Body of pancreas (tissue), 4 donors: ENCODE measurements at regions not wholly inside any gene's neighbourhood (a gene's known extent, or its start where the extent isn't known, plus 50 kb on each side); places are given as distances from the start of the nearest gene placed in this dataset.

Source experiments
- ATAC-seq: fragments of 150-250 bp; one replicate; pipeline ENCODE4 v1.9.1; 2016
- DNase-seq, 4 donors: peaks; one replicate each; pipeline ENCODE4 v3.0.0-alpha.2; 2019
- H3K27ac ChIP-seq, 4 donors: fragments of 200-600 bp; sonication (generic); 1 replicate in 3 of 4; 2 replicates in 1 of 4; pipeline versions ENCODE4 v1.5.1 to v1.6.1; 2016 to 2019; ENCODE audit warnings: mild to moderate bottlenecking in 1 of 4, mixed read lengths in 1 of 4, moderate library complexity in 1 of 4
- H3K27me3 ChIP-seq, 2 donors: fragments of 200-600 bp; sonication (generic); one replicate each; pipeline ENCODE4 v1.6.0; 2016; ENCODE audit warnings: mild to moderate bottlenecking in 1 of 2
- H3K36me3 ChIP-seq, 2 donors: fragments of 200-600 bp; sonication (generic); replicated peaks in 1 of 2; 2 replicates each; pipeline ENCODE4 v1.5.1; 2016; ENCODE audit warnings: low read depth in 2 of 2; ENCODE audit not compliant: insufficient read depth in 1 of 2
- H3K4me1 ChIP-seq: fragments of 200-600 bp; sonication (generic); one replicate; pipeline ENCODE4 v1.6.0; 2016
- H3K4me3 ChIP-seq, 2 donors: fragments of 200-600 bp; sonication (generic); 1 replicate in 1 of 2; 2 replicates in 1 of 2; pipeline ENCODE4 v1.5.1; 2016 to 2019
- H3K9me3 ChIP-seq, 3 donors: fragments of 200-600 bp; sonication (generic); 1 replicate in 2 of 3; 2 replicates in 1 of 3; pipeline ENCODE4 v1.5.1; 2016
- POLR2A ChIP-seq, 3 donors: fragments of 450-650 bp; IDR thresholded peaks; one replicate each; pipeline ENCODE4 v1.6.1; 2016; ENCODE audit warnings: antibody characterized with exemption in 3 of 3, mild to moderate bottlenecking in 2 of 3
- WGBS, 2 donors: methylation state at CpG; one replicate each; pipeline ENCODE4 v1.1.5; 2017; 5-methylcytosine and 5-hydroxymethylcytosine counted together
- intact Hi-C: fragments of 100-400 bp; cut with DNase I; formaldehyde crosslinking; loops from one replicate; pipeline ENCODE4 v1.15.1; 2023
- TF ChIP-seq, protein P1 (sequence below), 7 experiments: fragments of 450-650 bp in 4 of 7; fragments of 200-600 bp in 3 of 7; sonication (generic) in 3 of 7; IDR thresholded peaks; one replicate each; pipeline ENCODE4 v1.5.1; 2016 to 2019; ENCODE audit warnings: antibody characterized with exemption in 7 of 7

- H3K9me3 ChIP-seq, result no peaks in the 10 kb centered on the region
- DNase-seq, result no peak
- H3K27me3 ChIP-seq, result no peaks in the 10 kb centered on the region
- TF ChIP-seq POLR2A (IDR thresholded peaks at IDR 0.05), result no peak
- TF ChIP-seq, protein P1, sequence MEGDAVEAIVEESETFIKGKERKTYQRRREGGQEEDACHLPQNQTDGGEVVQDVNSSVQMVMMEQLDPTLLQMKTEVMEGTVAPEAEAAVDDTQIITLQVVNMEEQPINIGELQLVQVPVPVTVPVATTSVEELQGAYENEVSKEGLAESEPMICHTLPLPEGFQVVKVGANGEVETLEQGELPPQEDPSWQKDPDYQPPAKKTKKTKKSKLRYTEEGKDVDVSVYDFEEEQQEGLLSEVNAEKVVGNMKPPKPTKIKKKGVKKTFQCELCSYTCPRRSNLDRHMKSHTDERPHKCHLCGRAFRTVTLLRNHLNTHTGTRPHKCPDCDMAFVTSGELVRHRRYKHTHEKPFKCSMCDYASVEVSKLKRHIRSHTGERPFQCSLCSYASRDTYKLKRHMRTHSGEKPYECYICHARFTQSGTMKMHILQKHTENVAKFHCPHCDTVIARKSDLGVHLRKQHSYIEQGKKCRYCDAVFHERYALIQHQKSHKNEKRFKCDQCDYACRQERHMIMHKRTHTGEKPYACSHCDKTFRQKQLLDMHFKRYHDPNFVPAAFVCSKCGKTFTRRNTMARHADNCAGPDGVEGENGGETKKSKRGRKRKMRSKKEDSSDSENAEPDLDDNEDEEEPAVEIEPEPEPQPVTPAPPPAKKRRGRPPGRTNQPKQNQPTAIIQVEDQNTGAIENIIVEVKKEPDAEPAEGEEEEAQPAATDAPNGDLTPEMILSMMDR (IDR thresholded peaks at IDR 0.05), result no peak
- H3K4me1 ChIP-seq, result peaks cover 3% of the 10 kb centered on the region
- no peak overlapping the region for H3K4me3 ChIP-seq
- WGBS, 2 donors, result 24 to 27% methylated on average over 2 of the region's 2 CpGs
- H3K27ac ChIP-seq, result no peak overlapping the region
- H3K36me3 ChIP-seq, result no peaks in the 10 kb centered on the region
- peak; percentile 63 for ATAC-seq
- intact Hi-C loops, result no loop called here
These were observed 79.3 kb upstream of the CD28 start for GRCh38 chr2:203626952-203627681.

GRCh38 chr2:203629699-203630098 is 76.7 kb upstream of the CD28 start:
- WGBS, 2 donors, result 81% methylated on average over 2 of the region's 2 CpGs
- no peak for DNase-seq
- TF ChIP-seq, protein P1 (IDR thresholded peaks at IDR 0.05), result no peak
- Histone ChIP-seq H3K27ac (no peak overlapping the region), H3K9me3 (no peaks in the 10 kb centered on the region), H3K36me3 (no peaks in the 10 kb centered on the region), H3K4me3 (no peak overlapping the region), H3K4me1 (peaks cover 3% of the 10 kb centered on the region), H3K27me3 (no peaks in the 10 kb centered on the region)
- ATAC-seq, result no peak
- intact Hi-C loops, result no loop called here

GRCh38 chr2:203631068-203631757 is 75.2 kb upstream of the CD28 start:
- Histone ChIP-seq H3K4me3 (no peak overlapping the region), H3K36me3 (no peaks in the 10 kb centered on the region), H3K9me3 (no peaks in the 10 kb centered on the region), H3K27ac (no peak overlapping the region), H3K4me1 (peaks cover 3% of the 10 kb centered on the region), H3K27me3 (no peaks in the 10 kb centered on the region)
- no peak for DNase-seq
- WGBS, 2 donors, result 73 to 79% methylated on average over 8 of the region's 8 CpGs
- ATAC-seq, result no peak
- TF ChIP-seq, protein P1 (IDR thresholded peaks at IDR 0.05), result no peak
- no peak for TF ChIP-seq POLR2A (IDR thresholded peaks at IDR 0.05)
- intact Hi-C loops, result no loop called here

DNA sequence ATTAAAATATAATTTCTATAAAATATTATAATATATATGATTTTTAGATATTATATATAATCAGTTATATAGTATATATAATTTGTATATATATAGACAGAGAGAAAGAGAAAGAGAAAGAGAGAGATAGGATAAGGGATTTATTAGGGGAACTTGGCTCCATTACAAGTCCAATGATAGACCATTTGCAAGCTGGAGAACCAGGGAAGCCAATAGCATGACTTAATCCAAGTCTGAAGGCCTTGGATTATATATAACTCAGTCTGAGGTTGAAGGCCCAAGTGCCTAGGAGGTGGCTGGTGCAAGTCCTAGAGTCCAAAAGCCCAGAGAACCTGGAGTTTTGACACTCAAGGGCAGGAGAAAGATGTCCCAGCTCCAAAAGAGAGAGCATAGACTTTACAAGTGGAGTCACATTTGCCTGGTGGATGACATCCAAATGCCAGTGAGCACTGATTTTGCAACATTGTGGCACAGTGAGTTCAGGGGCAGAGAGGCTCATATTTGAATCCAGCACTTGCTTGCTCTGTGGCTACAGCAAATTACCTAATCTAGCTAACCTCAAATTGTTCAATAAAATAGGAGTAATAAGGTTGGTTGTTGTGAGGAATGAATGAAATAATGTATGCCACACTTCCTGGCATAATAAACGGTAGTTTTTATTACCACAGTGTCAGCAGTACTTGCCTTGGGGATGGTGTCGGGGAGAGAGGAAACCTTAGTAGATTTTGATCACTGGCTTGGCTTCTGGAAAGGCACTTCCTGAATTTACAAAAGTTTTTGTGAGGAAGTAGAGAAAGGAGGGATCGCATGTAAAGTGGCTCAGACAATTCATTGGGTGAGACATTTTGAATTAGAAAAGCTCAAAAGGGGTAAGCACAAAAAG is 69.6 kb upstream of the CD28 start:
- Histone ChIP-seq H3K27ac (peak overlapping the region in 1 of 4 donors; percentile 22), H3K4me3 (no peak overlapping the region), H3K27me3 (no peaks in the 10 kb centered on the region), H3K36me3 (no peaks in the 10 kb centered on the region), H3K9me3 (no peaks in the 10 kb centered on the region), H3K4me1 (no peaks in the 10 kb centered on the region)
- DNase-seq, result no peak
- 65 to 74% methylated on average over 3 of the region's 3 CpGs for WGBS, 2 donors
- ATAC-seq, result no peak
- TF ChIP-seq, protein P1 (IDR thresholded peaks at IDR 0.05), result no peak
- TF ChIP-seq POLR2A (IDR thresholded peaks at IDR 0.05), result no peak
- intact Hi-C loops, result no loop called here
